H1 (cell line): ENCODE measurements at regions not wholly inside any gene's neighbourhood (a gene's known extent, or its start where the extent isn't known, plus 50 kb on each side); places are given as distances from the start of the nearest gene placed in this dataset.

Experiments used
- BACH1 ChIP-seq: IDR thresholded peaks from 2 replicates; pipeline ENCODE4 v1.6.1; 2012; ENCODE audit warnings: low read length, improper control_type of control experiment
- BCL11A ChIP-seq, 2 experiments: IDR thresholded peaks; one replicate each; pipeline ENCODE4 v1.6.1; 2011; ENCODE audit warnings: low read depth in 2 of 2, low read length in 2 of 2, mild to moderate bottlenecking in 2 of 2
- CHD7 ChIP-seq: fragments of 300-600 bp; sonication (generic); IDR thresholded peaks from 2 replicates; pipeline ENCODE4 v1.7.1; 2012; ENCODE audit warnings: low read length, moderate library complexity, mild to moderate bottlenecking, inconsistent platforms; ENCODE audit not compliant: insufficient replicate concordance
- E2F6 ChIP-seq: IDR thresholded peaks from 2 replicates; pipeline ENCODE4 v1.6.1; 2012; ENCODE audit warnings: inconsistent platforms
- GABPA ChIP-seq: IDR thresholded peaks from 2 replicates; pipeline ENCODE4 v1.6.1; 2011; ENCODE audit warnings: mild to moderate bottlenecking, low read length, moderate library complexity, borderline replicate concordance; ENCODE audit not compliant: insufficient read depth
- MAFK ChIP-seq: IDR thresholded peaks from 2 replicates; pipeline ENCODE4 v1.6.1; 2012; ENCODE audit warnings: low read depth, mild to moderate bottlenecking, improper control_type of control experiment, low read length
- SIRT6 ChIP-seq: IDR thresholded peaks from one replicate; pipeline ENCODE4 v1.7.1; 2012; ENCODE audit warnings: low read length, inconsistent platforms
- TCF12 ChIP-seq: IDR thresholded peaks from 2 replicates; pipeline ENCODE4 v1.6.1; 2011; ENCODE audit warnings: low read depth, mild to moderate bottlenecking, low read length
- USF2 ChIP-seq: IDR thresholded peaks from 2 replicates; pipeline ENCODE4 v1.6.1; 2011; ENCODE audit warnings: low read length, improper control_type of control experiment

- TF ChIP-seq CHD7: no peak
- TF ChIP-seq E2F6: no peak
- no peak for TF ChIP-seq SIRT6
- no peak for TF ChIP-seq BACH1
- TF ChIP-seq TCF12: no peak
- TF ChIP-seq USF2: no peak
- TF ChIP-seq GABPA: no peak
- no peak for TF ChIP-seq BCL11A (IDR thresholded peaks at IDR 0.05; ENCODE audit: low read depth in 2 of 2, low read length in 2 of 2)
- no peak for TF ChIP-seq MAFK
Observed at GRCh38 chr12:42923156-42923555, 333.6 kb upstream of the PRICKLE1 start (continued).
